Inflammatory macrophage treated with lipopolysaccharide for 4 hours (primary cell): ENCODE measurements at regions not wholly inside any gene's neighbourhood (a gene's known extent, or its start where the extent isn't known, plus 50 kb on each side); places are given as distances from the start of the nearest gene placed in this dataset.
A peak's percentile ranks its signal among the peaks of the same experiment; 100 is the strongest.
"Not testable (repeated sequence)": the region's sequence is repeated elsewhere in the genome, so short reads cannot be mapped to it uniquely, and the experiment has no call there.

Experiments used
- DNase-seq: peaks from one replicate; pipeline ENCODE4 v3.0.0-alpha.2; 2020

DNA sequence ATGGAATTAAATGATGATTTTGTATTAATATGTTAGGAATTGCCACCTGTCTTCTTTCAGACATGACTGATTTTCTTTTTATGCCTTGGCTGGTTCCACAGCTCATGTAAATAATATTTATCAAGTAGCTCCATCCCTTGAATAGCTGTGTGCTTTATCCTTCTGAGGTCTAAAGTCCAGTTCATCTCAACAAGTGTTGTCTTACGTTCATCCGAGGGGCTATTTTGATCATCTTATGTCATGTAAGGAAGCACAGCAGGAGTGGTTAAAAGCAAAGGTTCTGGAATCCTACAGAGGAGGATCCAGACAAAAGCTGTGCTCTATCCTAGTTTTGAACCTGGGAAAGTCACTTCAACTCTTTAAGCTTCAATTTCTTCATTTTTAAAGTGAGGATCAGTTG lies 123.7 kb upstream of the ATP2B1 start:
- DNase-seq = no peak

DNA sequence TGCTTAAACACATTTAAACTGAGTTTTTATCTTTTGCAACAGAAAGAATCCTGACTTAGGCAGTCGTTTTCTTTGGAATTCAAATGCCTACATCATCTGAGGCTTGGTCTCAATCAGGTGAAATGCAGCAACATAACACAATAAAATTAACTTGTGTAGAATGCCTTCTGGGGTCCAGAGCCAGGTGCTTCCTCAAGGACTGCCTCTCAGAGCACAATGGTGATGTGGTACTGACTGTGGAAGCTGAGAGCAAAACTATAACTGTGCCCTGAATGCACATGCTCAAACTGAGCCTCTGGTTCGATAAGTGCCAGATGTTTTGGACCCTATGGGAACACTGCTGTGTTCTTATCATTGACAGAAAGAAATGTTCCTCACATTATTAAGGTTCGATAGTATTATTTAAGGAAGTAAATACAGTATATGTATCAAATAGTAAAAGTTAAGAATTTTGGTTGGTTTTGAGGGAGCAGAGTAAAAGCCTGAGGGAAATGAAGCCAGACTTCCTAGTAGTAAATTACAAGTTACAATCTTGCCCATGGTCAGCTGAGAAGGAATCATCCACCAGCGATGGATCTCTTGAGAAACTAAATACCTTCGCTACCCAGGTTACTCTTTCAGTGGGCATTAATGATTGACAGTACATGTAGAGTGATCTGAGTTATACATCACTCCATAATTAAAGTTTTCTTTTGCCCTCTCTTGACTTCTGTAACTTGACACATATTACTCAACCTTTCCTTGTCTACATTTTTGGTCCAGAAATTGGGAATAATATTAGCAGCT lies 122.9 kb upstream of the ATP2B1 start:
- no peak for DNase-seq

DNA sequence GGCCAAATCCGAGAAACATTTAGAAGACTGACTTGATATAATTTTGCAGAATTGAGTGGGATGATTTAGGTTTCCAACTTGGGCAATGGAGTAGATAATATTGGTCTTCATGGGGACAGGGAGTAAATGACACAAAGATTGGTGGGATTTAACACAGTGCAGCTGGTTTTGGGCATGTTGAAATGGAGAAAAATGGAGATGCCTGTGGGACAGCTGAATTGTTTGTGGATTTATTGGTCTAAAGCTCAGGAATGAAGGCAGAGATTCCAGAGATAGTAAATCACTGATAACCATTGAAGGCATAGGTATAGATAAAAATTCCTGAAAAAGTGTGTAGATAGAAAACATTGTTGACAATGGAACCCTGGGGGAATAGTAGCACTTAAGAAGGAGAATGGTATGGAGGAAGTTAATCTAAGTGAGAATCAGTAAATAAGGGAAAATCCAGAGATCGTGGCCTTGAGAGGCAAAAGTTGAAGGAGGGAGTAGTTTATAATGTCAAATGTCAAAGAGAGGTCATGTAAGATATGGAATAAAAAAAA lies 120.9 kb upstream of the ATP2B1 start:
- no peak for DNase-seq

DNA sequence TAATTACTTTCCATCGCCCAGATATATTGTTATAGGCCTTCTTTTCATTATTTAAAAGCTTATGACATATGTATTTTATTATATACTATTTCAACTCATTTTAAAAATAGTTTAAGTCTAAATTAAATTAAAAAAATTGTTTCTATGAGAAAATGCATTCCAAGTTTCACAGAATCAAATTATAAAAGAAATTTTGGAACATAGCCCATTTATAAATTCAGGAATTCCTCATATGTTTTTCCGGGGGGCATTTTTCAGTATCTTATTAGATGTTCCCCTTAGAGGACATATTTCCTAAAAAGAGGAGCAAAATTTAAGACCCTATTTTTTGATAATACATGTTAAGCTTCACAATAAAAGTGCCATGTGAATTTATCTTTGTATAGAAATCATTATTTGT lies 119.9 kb upstream of the ATP2B1 start:
- DNase-seq = no peak

DNA sequence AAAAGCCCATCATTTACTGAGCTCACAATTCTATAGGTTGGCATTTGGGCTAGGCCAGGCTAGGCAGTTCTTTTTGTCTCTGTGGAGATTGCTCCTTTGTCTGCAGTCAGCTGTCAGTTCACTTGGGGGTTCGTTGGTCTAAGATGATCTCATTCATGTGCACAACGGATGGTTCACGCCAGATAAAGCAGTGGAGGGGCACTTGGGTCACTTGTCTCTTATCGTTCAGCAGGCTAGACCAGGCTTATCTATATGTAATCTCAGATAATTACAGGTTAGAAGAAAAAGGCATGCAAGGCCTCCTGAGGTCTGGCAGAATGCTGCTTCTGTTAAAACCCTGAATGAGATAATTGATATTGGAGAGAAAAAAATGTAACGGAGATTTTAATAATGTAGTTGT lies 119.0 kb upstream of the ATP2B1 start:
- DNase-seq = no peak

DNA sequence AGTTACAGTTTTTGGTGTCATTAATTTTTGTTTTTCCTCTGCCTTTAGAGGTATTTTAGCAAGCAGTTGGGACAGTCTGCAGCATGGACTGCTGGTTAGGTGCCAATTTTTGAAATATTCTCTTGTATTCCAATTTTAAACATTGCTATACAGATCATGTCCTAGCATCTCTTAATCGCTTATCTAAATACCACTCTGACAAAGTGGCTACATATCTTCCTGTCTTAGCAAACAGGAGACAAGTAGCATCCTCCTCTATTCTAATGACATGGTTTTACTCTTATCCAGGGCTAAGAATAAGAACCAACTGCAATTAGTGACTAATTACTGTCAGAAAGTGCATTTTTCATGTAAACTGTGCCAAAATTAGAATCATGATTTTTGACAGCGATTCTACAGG lies 117.8 kb upstream of the ATP2B1 start:
- no peak for DNase-seq

DNA sequence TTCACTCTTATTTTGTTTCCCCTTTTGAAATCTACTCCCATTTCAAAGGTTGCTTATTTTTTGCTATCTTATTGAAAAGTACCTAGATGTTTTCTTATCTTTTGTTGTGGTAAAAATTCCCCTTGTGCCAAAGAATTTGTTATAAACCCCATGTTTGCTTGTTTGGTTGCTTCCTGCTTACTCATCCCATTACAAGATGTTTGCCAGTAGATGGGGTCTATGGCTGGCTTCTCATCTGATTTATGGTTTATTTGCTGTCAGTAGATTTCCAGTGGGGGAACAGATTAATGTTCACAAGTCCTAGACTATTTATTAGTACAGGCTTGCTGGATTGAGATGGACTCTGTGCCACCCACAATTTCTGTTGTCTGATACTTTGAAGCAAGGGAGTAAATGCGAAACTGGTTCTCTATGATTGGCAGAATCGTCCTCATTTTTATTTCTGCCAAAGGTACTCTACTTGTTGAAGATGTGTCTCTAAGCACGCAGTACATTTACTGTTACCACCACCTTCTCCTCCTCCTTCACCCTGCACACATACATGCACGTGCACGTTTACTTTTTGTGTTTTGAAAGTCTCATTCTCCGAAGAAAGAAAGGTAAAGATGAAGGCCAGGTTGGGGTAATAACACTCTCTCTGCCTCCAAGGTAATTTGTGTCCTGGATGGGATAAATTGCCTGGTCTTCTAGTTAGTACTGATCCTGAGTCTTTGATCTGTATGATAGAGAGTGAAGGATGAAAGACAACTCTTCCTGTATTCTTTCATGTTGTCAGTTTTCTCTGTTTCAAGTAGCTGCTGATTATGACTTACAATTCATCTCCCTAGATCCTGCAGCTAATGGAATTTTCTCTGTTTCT lies 117.2 kb upstream of the ATP2B1 start:
- DNase-seq = no peak

DNA sequence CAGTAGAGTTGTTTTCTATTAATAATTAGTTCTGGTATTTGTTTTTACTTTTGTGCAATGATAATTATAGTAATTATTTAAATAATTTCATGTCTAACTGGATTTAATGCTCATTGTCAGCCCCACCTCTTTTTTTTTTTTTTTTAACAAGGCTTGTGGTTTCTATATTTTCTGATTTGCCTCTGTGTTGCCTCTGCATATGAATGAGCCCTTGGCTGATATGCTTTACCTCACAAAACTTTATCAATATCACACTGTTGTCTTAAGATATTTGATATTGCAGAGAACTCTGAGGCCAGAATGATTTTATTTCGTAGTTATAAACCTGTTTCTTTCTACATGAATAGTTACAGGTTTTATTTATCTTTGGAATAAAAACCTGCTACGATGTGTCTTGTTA lies 116.2 kb upstream of the ATP2B1 start:
- no peak for DNase-seq

DNA sequence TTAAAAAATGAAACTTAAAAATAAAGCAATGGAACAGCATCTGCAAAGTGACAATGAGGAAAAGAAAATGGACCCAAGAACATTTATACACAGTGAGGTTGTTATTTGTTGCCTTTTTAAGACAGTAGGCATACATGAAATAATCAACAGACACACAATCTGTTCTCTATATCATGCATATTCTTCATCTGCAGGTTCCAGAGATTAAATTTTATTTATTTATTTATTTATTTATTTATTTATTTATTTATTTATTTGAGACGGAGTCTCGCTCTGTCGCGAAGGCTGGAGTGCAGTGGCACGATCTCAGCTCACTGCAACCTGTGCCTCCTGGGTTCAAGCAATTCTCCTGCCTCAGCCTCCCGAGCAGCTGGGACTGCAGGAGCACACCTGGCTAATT lies 114.4 kb upstream of the ATP2B1 start:
- not testable (repeated sequence) for DNase-seq

DNA sequence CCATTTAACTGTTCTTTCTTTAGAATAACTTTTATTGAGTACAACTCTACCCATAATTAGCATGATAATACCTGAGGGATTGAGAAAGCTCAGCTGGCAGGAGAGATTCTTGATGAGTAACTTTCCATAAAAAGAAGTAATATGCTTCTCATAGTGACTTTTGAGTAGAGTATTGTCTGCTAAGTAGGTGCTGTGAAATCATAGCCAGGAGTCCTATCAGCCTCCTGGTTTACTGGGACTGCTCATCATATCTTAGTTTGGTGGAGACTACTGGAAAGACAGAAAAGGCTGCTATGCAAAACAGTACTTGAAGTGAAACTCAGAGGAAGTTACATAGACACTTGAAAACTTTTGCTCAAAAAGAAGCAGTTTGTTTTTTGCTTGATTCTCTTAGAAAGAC lies 113.3 kb upstream of the ATP2B1 start:
- DNase-seq = peak; percentile 12

DNA sequence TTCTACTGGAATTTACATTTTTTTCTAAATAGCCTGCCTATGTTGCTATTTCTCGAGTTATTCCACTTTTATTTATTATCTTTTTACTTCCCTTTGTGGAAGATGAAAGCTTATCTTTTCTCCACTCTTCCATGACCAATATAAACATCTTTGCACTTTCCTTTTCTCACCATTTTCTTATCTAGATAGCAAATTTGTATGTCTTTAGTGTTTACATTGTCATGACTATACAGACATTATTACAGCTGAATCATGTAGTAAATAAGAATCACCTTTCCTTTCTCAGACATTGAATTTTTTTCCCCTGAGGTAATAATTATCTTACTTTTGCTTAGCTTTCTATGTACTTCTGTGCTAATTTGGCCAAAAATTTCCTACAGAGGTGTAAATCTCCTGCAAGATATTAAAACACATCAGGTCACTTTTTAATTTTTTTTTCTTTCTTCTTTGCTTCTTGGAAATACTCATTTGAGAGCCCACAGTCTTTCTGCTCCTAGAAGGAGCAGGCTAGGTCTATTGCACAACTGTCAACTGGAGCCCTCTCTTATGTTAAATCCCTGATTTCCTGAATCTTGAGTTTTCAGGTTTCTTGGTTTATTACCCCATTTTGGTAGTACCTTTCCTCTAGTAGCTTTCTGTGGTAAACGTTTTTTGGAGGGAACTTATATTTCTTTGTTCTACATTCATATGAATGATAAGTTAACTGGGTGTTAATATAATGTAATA lies 109.0 kb upstream of the ATP2B1 start:
- DNase-seq = no peak

DNA sequence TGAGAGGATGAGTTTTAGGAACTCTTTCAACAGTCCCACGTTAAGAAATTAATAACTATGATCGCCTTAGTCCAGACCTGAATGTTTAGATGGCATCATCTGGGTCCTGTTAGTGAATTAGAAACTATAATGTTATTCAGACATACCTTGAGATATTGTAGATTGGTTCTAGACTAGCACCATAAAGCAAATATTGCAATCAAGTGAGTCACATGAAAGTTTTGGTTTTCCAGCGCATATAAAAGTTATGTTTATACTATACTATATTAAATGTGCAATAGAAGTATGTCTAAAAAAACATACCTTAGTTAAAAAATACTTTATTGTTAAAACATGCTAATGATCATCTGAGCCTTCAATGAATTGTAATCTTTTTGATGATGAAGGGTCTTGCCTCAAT lies 106.6 kb upstream of the ATP2B1 start:
- DNase-seq = no peak

DNA sequence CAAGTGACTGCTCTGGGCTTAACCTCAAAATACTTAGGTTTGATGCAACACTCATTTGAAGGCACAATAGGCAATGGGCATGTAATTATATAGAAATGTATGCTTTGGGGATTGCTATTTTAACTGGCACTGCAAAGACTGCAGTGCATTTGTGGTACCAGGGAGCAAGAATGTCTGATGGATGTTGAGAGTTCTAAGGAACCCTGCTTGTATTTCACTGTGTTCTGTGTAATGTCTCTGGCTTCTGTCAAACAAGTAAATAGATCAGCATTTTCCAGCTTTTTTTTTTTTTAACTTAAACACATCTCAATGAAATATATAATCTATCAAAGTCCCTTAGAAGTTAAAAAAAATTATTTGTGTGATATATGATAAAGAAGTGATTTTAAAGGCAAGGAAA lies 94.8 kb upstream of the ATP2B1 start:
- DNase-seq = no peak

DNA sequence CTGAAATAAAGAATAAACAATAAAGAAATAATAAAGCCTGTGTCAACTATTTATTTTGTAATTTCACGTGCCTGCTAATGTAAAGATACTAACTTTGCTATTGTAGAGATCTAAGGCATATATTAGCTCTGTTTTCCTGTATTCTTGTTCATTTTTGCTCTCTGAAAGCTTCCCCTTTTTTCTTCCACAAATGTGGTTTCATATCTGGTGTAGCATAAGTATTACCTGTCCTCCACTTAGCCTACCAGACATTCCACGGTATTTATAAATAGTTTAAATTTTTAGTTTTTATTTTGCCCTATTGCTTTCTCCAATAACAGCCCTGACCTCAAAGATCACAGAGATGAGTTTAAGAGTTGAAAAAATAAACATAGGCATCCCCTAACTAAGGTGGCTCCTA lies 92.6 kb upstream of the ATP2B1 start:
- no peak for DNase-seq

DNA sequence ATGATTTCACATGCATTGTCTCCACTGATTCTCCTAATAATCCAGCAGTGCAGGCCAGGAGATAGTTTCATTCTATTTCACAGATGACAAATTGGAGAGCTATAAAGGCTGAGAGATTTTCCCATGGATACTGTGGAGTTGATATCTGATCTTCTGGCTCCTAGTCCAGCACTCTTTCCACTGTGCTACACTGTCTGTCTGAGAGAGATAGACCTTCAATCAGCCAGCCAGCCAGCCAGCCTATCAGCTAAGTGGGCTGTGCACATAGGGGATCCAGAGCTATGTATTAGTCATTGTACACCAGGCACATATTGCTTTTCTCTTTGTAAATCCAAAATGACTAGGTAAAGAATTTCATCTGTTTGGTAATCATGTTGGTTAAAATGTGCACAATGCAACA lies 91.8 kb upstream of the ATP2B1 start:
- no peak for DNase-seq

DNA sequence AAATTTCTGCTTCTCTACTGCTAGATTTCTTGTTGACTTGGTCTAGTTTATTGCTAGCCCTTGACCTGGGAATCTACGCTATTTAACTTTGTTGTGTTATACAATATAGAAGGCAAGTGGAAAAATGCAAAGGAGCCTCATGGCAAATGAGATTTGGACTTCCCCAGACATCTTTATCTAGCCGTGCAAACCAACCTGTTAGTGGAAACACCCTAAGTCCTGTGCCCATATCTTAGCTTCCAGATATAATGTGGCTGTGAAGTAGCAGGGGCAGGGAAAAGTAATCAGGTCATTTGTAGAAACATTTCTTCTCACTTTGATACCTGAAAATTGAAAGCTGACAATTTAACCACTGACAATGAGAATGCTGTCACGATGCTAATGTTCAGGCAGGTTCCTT lies 90.7 kb upstream of the ATP2B1 start:
- DNase-seq = no peak

DNA sequence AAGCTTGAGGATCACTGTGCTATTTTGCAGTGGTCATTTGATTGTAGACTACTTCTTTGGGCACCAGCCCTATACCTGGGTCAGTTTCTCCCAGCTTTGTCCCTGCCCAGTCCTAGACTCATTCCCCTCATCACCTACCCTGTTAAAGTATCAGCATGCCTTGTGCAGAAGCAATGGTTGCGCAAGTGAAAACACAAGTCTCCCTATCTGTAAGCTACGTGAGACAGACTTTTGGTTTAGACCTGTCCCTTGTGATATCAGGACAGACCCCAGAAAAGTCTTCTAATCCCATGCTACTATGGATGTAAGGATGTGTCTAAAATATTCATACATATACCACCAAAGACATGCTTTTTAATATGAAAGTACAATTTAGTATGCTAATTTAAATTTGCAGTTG lies 88.8 kb upstream of the ATP2B1 start:
- no peak for DNase-seq

DNA sequence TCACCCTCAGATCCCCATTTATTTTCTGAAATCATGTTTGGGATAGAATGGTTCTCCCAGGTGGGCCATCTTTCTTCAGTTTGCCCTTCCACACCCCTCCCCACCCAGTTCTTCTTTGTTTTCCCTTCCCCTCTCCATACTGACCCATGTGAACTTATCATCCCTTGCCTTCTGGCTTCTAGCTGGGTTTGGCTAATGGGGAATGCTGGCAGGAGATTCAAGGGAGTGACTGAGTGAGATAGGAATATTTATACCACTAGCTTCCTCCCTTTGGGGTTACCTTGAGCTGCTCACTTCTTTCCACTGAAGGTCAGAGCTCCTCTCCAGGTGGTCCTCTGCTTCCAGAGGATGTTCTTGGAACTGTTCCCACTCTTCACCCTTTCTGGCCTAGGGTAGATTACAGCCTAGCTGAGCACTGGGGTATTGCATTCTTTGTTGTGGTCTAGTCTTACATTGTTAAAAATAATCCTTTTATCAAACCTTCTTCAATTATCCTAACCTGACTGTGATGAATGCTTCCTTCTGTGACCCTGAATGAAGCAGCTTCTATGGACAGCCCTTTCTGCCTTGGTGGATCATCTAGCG lies 88.3 kb upstream of the ATP2B1 start:
- DNase-seq = no peak

DNA sequence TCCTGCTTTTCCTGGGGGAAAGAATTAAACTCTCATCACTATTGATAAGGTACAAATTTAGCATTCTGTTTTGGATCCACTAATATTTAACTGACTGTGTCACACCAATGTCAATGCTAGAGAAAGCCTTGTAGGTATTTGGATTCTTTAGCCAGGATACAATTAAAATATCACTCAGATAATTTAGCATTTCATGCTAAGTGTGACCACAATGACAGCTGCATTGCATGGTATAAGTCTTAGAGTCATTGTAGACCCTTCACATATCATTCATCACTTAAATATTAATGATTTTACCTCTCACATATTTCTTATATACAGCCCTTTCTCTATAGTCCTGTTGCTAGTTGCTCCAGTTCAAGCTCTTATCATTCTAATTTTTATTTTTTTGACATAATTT lies 85.3 kb upstream of the ATP2B1 start:
- no peak for DNase-seq

DNA sequence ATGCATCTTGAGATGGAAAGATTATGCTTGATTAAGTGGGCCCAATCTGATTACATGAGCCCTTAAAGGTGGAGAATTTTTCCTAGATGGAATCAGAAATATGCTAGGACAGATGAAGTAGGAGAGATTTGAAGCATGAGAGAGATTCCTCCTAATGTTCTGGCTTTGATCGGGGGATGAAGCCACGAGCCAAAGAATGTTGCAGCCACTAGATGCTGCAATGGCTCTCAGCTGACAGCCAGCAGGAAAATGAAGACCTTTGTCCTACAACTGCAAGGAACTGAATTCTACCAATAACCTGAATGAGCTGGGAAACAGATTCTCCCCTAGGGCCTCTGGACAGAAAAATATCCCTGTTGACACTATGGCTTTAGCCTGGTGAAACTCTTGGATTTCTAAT lies 82.6 kb upstream of the ATP2B1 start:
- DNase-seq = no peak

DNA sequence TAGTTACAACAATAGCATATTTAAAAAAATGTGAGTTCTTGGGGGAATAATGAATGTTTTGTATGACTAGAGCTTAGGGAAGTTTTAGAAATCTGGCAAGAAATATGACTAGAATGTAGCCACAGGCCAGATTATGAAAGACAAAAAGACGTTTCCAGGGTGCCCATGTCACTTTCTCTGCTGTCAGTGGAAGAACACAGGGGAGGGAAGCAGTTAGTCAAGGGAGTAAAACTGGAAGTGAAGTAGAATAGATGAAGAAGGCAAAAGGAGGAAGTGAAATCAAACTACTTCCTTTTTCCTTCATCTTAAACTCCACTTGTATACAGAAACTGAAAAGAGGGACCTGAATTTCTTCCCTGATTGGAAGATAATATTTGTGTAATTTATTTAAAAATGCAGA lies 81.2 kb upstream of the ATP2B1 start:
- peak; percentile 98 for DNase-seq

DNA sequence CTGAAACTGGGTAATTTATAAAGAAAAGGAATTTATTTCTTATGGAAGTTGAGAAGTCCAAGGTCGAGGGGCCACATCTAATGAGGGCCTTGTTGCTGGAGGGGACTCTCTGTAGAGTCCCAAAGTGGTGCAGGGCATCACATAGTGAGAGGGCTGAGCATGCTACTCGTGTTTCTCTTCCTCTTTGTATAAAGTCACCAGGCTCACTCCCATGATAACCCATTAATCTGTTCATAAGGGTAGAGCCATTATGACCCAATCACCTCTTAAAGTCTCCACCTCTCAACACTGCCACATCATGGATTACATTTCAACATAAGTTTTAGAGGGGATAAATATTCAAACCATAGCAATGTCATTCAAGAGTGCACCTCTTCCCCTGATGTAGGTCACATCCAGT lies 79.1 kb upstream of the ATP2B1 start:
- DNase-seq = peak; percentile 65

DNA sequence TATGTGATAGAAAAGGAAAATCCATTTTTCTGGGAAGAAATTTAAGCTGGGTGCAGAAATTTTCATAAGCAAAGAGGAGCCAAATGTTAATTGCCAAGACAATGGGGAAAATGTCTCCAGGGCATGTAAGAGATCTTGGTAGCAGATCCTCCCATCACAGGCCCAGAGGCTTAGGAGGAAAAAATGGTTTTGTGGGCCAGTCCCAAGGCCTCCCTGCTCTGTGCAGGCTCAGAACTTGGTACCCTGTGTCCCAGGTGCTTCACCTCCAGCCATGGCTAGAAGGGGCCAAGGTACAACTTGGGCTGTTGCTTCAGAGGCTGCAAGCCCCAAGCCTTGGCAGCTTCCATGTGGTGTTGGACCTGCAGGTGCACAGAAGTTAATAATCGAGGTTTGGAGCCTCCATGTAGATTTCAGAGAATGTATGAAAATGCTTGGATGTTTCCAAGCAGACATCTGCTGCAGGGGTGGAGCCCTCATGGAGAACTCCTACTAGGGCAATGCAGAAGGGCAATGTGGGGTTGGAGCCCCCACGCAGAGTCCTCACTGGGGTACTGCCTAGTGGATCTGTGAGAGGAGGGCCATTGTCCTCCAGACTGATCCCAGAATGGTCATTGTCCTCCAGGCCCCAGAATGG lies 77.7 kb upstream of the ATP2B1 start:
- DNase-seq = no peak
